ENCODE measurements at regions not wholly inside any gene's neighbourhood (a gene's known extent, or its start where the extent isn't known, plus 50 kb on each side); places are given as distances from the start of the nearest gene placed in this dataset.
"Not testable (repeated sequence)": the region's sequence is repeated elsewhere in the genome, so short reads cannot be mapped to it uniquely, and the experiment has no call there.

GRCh38 chr9:115413766-115414382 lies 295.9 kb upstream of the TNC start:
- DNase-seq (ENCODE audit: low spot score), result no peak
- Mint-ChIP-seq H3K9me3 (no peaks in the 10 kb centered on the region), H3K4me1 (ENCODE audit: low read depth) (no peaks in the 10 kb centered on the region), H3K4me3 (ENCODE audit: low read depth) (no peak overlapping the region), H3K27me3 (ENCODE audit: low read depth) (peaks cover 2% of the 10 kb centered on the region), H3K27ac (peak overlapping the region; percentile 58), H3K36me3 (ENCODE audit: low read depth) (no peaks in the 10 kb centered on the region)
- intact Hi-C loops (cut with micrococcal nuclease), result no loop called here

- no peak for DNase-seq (ENCODE audit: low spot score)
- no peak overlapping the region for H3K27ac Mint-ChIP-seq
- H3K4me1 Mint-ChIP-seq (ENCODE audit: low read depth), result no peaks in the 10 kb centered on the region
- no peak overlapping the region for H3K4me3 Mint-ChIP-seq (ENCODE audit: low read depth)
- intact Hi-C loops (cut with micrococcal nuclease), result no loop called here
- H3K27me3 Mint-ChIP-seq (ENCODE audit: low read depth), result no peaks in the 10 kb centered on the region
- no peaks in the 10 kb centered on the region for H3K36me3 Mint-ChIP-seq (ENCODE audit: low read depth)
- no peaks in the 10 kb centered on the region for H3K9me3 Mint-ChIP-seq
These were observed 296.6 kb upstream of the TNC start for GRCh38 chr9:115414561-115414960.

GRCh38 chr9:115415450-115415849 lies 297.5 kb upstream of the TNC start:
- H3K27me3 Mint-ChIP-seq (ENCODE audit: low read depth), result no peaks in the 10 kb centered on the region
- no peak overlapping the region for H3K27ac Mint-ChIP-seq
- peaks cover 2% of the 10 kb centered on the region for H3K9me3 Mint-ChIP-seq
- DNase-seq (ENCODE audit: low spot score), result no peak
- no peak overlapping the region for H3K4me3 Mint-ChIP-seq (ENCODE audit: low read depth)
- H3K36me3 Mint-ChIP-seq (ENCODE audit: low read depth), result no peaks in the 10 kb centered on the region
- intact Hi-C loops (cut with micrococcal nuclease), result no loop called here
- H3K4me1 Mint-ChIP-seq (ENCODE audit: low read depth), result no peaks in the 10 kb centered on the region

- DNase-seq (ENCODE audit: low spot score), result no peak
- no peaks in the 10 kb centered on the region for H3K4me1 Mint-ChIP-seq (ENCODE audit: low read depth)
- peaks cover 6% of the 10 kb centered on the region for H3K9me3 Mint-ChIP-seq
- no peaks in the 10 kb centered on the region for H3K36me3 Mint-ChIP-seq (ENCODE audit: low read depth)
- H3K27ac Mint-ChIP-seq, result no peak overlapping the region
- no peaks in the 10 kb centered on the region for H3K27me3 Mint-ChIP-seq (ENCODE audit: low read depth)
- intact Hi-C loops (cut with micrococcal nuclease), result no loop called here
- H3K4me3 Mint-ChIP-seq (ENCODE audit: low read depth), result no peak overlapping the region
These were observed 298.3 kb upstream of the TNC start for GRCh38 chr9:115416299-115416698.

- H3K4me3 Mint-ChIP-seq (ENCODE audit: low read depth); intact Hi-C loops (cut with micrococcal nuclease); H3K4me1 Mint-ChIP-seq (ENCODE audit: low read depth); H3K27ac Mint-ChIP-seq; H3K36me3 Mint-ChIP-seq (ENCODE audit: low read depth); H3K9me3 Mint-ChIP-seq; H3K27me3 Mint-ChIP-seq (ENCODE audit: low read depth); DNase-seq (ENCODE audit: low spot score): not testable (repeated sequence)
These were observed 300.2 kb upstream of the TNC start for GRCh38 chr9:115418181-115418580.

- intact Hi-C loops (cut with micrococcal nuclease), result no loop called here
These were observed 305.0 kb upstream of the TNC start for GRCh38 chr9:115422932-115423440.

GRCh38 chr9:115423646-115424045 lies 305.7 kb upstream of the TNC start:
- Mint-ChIP-seq H3K27ac (no peak overlapping the region), H3K36me3 (ENCODE audit: low read depth) (no peaks in the 10 kb centered on the region)

More at GRCh38 chr9:115422932-115423440, 305.0 kb upstream of the TNC start:
- no peaks in the 10 kb centered on the region for H3K36me3 Mint-ChIP-seq (ENCODE audit: low read depth)
- H3K27me3 Mint-ChIP-seq (ENCODE audit: low read depth), result no peaks in the 10 kb centered on the region
- H3K9me3 Mint-ChIP-seq, result peaks cover 10% of the 10 kb centered on the region
- H3K4me1 Mint-ChIP-seq (ENCODE audit: low read depth), result no peaks in the 10 kb centered on the region
- no peak for DNase-seq (ENCODE audit: low spot score)
- no peak overlapping the region for H3K4me3 Mint-ChIP-seq (ENCODE audit: low read depth)
- no peak overlapping the region for H3K27ac Mint-ChIP-seq

GRCh38 chr9:115425601-115426000 lies 307.6 kb upstream of the TNC start:
- intact Hi-C loops (cut with micrococcal nuclease), result no loop called here
- no peak overlapping the region for H3K27ac Mint-ChIP-seq
- peaks cover 7% of the 10 kb centered on the region for H3K9me3 Mint-ChIP-seq
- no peak overlapping the region for H3K4me3 Mint-ChIP-seq (ENCODE audit: low read depth)
- no peaks in the 10 kb centered on the region for H3K27me3 Mint-ChIP-seq (ENCODE audit: low read depth)
- DNase-seq (ENCODE audit: low spot score), result no peak
- H3K4me1 Mint-ChIP-seq (ENCODE audit: low read depth), result no peaks in the 10 kb centered on the region
- H3K36me3 Mint-ChIP-seq (ENCODE audit: low read depth), result no peaks in the 10 kb centered on the region

More at GRCh38 chr9:115423646-115424045, 305.7 kb upstream of the TNC start:
- Mint-ChIP-seq H3K4me3 (ENCODE audit: low read depth) (no peak overlapping the region), H3K9me3 (peaks cover 10% of the 10 kb centered on the region), H3K27me3 (ENCODE audit: low read depth) (no peaks in the 10 kb centered on the region), H3K4me1 (ENCODE audit: low read depth) (no peaks in the 10 kb centered on the region)
- DNase-seq (ENCODE audit: low spot score), result no peak
- intact Hi-C loops (cut with micrococcal nuclease), result no loop called here

GRCh38 chr9:115437418-115437817 lies 319.5 kb upstream of the TNC start:
- no peak overlapping the region for H3K27ac Mint-ChIP-seq
- no peak for DNase-seq (ENCODE audit: low spot score)
- H3K27me3 Mint-ChIP-seq (ENCODE audit: low read depth), result no peaks in the 10 kb centered on the region
- no peaks in the 10 kb centered on the region for H3K4me1 Mint-ChIP-seq (ENCODE audit: low read depth)
- H3K36me3 Mint-ChIP-seq (ENCODE audit: low read depth), result no peaks in the 10 kb centered on the region
- intact Hi-C loops (cut with micrococcal nuclease), result no loop called here
- H3K9me3 Mint-ChIP-seq, result no peaks in the 10 kb centered on the region
- no peak overlapping the region for H3K4me3 Mint-ChIP-seq (ENCODE audit: low read depth)

GRCh38 chr9:115439641-115440040 lies 321.7 kb upstream of the TNC start:
- DNase-seq (ENCODE audit: low spot score), result no peak
- intact Hi-C loops (cut with micrococcal nuclease), result no loop called here
- no peaks in the 10 kb centered on the region for H3K4me1 Mint-ChIP-seq (ENCODE audit: low read depth)
- H3K27ac Mint-ChIP-seq, result no peak overlapping the region
- no peaks in the 10 kb centered on the region for H3K36me3 Mint-ChIP-seq (ENCODE audit: low read depth)
- H3K9me3 Mint-ChIP-seq, result no peaks in the 10 kb centered on the region
- no peaks in the 10 kb centered on the region for H3K27me3 Mint-ChIP-seq (ENCODE audit: low read depth)
- H3K4me3 Mint-ChIP-seq (ENCODE audit: low read depth), result no peak overlapping the region

- no peaks in the 10 kb centered on the region for H3K27me3 Mint-ChIP-seq (ENCODE audit: low read depth)
- no peak for DNase-seq (ENCODE audit: low spot score)
- no peaks in the 10 kb centered on the region for H3K9me3 Mint-ChIP-seq
- no peak overlapping the region for H3K4me3 Mint-ChIP-seq (ENCODE audit: low read depth)
- H3K27ac Mint-ChIP-seq, result no peak overlapping the region
- H3K36me3 Mint-ChIP-seq (ENCODE audit: low read depth), result no peaks in the 10 kb centered on the region
- no peaks in the 10 kb centered on the region for H3K4me1 Mint-ChIP-seq (ENCODE audit: low read depth)
- intact Hi-C loops (cut with micrococcal nuclease), result no loop called here
These were observed 324.1 kb upstream of the TNC start for GRCh38 chr9:115442054-115442453.

GRCh38 chr9:115443890-115444289 lies 325.9 kb upstream of the TNC start:
- Mint-ChIP-seq H3K4me1 (ENCODE audit: low read depth) (no peaks in the 10 kb centered on the region), H3K36me3 (ENCODE audit: low read depth) (no peaks in the 10 kb centered on the region), H3K27me3 (ENCODE audit: low read depth) (no peaks in the 10 kb centered on the region), H3K27ac (no peak overlapping the region), H3K9me3 (no peaks in the 10 kb centered on the region), H3K4me3 (ENCODE audit: low read depth) (no peak overlapping the region)
- no peak for DNase-seq (ENCODE audit: low spot score)
- intact Hi-C loops (cut with micrococcal nuclease), result no loop called here

- intact Hi-C loops (cut with micrococcal nuclease), result no loop called here
- H3K36me3 Mint-ChIP-seq (ENCODE audit: low read depth), result no peaks in the 10 kb centered on the region
- no peaks in the 10 kb centered on the region for H3K4me1 Mint-ChIP-seq (ENCODE audit: low read depth)
- H3K9me3 Mint-ChIP-seq, result no peaks in the 10 kb centered on the region
- DNase-seq (ENCODE audit: low spot score), result no peak
- no peak overlapping the region for H3K27ac Mint-ChIP-seq
- no peak overlapping the region for H3K4me3 Mint-ChIP-seq (ENCODE audit: low read depth)
- no peaks in the 10 kb centered on the region for H3K27me3 Mint-ChIP-seq (ENCODE audit: low read depth)
These were observed 327.0 kb upstream of the TNC start for GRCh38 chr9:115444959-115445358.

- DNase-seq (ENCODE audit: low spot score), result no peak
- intact Hi-C loops (cut with micrococcal nuclease), result no loop called here
- no peaks in the 10 kb centered on the region for H3K36me3 Mint-ChIP-seq (ENCODE audit: low read depth)
- no peaks in the 10 kb centered on the region for H3K9me3 Mint-ChIP-seq
- no peaks in the 10 kb centered on the region for H3K27me3 Mint-ChIP-seq (ENCODE audit: low read depth)
- H3K4me1 Mint-ChIP-seq (ENCODE audit: low read depth), result no peaks in the 10 kb centered on the region
- H3K4me3 Mint-ChIP-seq (ENCODE audit: low read depth), result no peak overlapping the region
- no peak overlapping the region for H3K27ac Mint-ChIP-seq
These were observed 327.7 kb upstream of the TNC start for GRCh38 chr9:115445655-115446054.

All from activated T-helper 2 cell treated with anti-CD3 and anti-CD28 coated beads, Interferon-gamma antibody, Interleukin-2, Interleukin-4, amounts not matched to agents 10 μg/mL and 5 μg/mL and 100 μg/mL, durations not matched to agents 14 hours and 24 hours and 36 hours (primary cell).